NCI-H146 (cell line): ENCODE measurements at regions not wholly inside any gene's neighbourhood (a gene's known extent, or its start where the extent isn't known, plus 50 kb on each side); places are given as distances from the start of the nearest gene placed in this dataset.

ENCODE experiments used
- DNase-seq: peaks from one replicate; lab custom pipeline; 2025; lab: John Stamatoyannopoulos, UW

DNA sequence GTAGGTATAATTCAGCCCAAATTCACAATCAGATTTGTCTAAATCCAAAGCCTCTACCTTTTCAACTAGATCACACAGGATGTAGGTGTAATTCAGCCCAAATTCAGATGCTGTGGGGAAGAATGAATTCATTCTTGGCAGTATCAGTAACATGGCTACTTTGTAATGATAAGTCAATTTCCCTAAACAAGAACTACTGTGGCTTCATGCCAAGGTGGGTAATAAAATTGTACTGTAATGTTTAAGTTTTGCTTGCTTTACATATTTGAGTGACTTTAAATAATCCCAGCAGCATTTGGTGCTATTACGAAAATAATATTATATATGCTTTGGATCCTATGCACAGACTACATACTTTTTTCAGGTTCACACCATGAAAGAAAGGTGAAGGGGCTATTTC is 239.1 kb downstream of the HDGFL1 start:
- no peak for DNase-seq

DNA sequence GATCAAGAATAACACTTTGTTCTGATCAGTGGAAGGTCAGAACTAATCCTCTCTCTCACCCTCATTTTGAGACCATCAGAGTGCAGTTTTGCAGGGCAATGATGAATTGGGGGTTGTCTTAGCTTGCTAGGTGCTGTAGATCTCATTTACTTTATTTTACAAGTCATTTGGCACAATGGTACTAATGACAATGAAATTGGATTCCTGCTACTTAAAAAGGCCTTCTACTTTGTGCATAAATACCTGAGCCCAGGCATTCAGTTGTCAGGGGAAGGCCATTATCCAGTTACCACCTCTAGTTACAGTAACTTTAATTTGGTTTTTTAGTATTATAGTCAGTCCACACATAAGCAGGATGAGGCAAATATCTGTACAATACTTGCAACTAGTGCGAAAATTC is 240.0 kb downstream of the HDGFL1 start:
- no peak for DNase-seq

DNA sequence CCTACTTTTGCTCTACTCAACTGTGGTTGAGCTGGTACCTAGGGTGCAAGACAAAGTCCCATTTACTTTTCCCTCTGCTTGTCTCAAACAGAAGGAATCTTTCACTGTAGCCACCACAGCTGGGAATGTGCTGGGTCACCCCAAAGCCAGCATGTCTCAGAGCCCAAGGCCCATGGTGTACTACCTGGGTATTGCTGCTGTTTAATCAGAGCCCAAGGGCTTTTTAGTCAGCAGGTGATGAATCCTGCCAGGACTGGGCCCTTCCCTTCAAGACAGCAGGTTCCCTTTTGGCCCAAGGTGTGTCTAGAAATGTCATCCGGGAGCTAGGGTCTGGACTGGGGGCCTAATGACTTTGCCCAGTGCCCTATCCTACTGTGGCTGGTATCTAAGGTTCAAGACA is 249.8 kb downstream of the HDGFL1 start:
- DNase-seq: no peak

DNA sequence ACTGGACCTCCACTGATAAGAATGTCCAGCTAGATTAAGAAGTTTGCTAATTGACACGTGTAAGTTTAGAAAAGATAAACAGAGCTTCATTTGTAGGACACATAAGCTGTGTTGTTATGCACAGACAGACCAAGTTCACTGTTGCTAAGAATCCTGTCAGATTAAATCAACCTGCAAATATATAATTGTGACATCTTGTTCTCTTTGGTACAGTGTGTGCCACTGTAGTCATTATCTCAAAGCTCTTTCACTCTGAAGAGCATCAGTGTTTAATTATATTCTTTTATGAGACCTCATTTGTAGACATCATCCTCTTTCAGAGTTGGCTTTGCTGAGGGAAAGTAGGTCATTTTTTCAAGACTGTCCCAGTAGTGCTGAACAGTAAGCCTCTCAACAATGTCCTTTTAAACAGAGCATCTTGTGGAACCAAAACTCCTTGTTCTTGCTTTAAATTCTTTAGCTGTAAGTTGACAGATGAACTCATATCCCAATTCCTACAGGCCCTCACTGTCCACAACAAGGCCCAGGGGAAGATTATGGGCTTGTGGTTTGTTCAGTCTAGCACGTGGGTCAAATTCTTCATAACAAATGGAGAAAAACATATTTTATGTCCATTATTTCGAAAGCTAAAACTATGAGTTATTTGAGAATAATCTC is 252.4 kb downstream of the HDGFL1 start:
- DNase-seq: no peak

DNA sequence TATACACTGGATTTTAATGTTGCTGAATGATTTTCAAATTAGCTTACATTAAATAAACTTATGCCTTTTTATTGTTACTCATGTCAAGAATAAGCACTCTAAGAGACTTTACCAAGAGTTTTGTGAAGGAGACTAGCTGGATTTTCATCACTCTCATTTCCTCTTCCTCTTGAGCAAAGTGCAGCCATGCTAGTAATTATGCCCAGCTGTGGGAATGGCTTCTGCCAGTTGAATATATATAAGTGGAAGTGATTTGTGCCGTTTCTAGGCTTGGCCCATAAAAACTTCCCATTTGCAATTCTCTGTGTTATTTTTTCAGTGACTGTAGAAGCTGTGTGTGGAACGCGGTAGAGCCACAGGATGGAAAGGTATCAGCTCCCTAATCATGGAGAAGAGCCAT is 255.8 kb downstream of the HDGFL1 start:
- no peak for DNase-seq

DNA sequence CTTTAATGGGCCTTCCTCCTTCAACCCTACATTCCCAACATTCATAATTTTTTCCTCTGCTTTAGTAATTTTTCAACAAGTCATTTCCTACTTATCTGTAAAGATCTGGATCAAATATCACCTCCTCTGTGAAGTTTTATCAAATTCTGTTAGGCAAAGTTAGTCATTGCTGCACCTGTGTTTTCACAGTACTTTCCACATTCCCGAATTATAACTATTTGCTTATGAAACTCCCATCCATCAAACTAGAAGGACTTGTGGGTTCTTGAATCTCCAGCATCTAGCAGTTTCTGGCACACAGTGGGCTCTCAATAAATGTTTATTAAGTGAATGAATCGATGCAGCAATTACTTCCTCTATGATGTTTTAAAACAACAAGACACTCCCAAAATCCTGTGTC is 257.6 kb downstream of the HDGFL1 start:
- DNase-seq: no peak

DNA sequence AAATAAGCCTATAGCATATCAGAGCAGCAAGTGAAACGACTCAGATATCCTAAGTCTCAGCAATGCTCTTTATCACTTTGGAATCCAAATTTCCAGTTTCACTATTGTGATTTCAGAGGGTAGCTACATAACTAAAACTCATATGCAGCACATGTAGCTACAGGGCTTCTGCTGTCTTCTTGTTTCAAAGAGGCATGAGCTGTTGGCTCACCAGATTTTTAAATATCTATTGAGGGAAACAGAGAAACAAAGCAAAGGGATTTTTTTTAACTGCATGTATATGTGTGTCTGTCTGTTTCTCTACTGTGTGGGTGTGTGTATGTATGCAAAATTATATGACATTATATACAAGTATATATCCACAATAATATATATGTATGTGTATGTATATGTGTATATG is 258.4 kb downstream of the HDGFL1 start:
- DNase-seq: no peak

DNA sequence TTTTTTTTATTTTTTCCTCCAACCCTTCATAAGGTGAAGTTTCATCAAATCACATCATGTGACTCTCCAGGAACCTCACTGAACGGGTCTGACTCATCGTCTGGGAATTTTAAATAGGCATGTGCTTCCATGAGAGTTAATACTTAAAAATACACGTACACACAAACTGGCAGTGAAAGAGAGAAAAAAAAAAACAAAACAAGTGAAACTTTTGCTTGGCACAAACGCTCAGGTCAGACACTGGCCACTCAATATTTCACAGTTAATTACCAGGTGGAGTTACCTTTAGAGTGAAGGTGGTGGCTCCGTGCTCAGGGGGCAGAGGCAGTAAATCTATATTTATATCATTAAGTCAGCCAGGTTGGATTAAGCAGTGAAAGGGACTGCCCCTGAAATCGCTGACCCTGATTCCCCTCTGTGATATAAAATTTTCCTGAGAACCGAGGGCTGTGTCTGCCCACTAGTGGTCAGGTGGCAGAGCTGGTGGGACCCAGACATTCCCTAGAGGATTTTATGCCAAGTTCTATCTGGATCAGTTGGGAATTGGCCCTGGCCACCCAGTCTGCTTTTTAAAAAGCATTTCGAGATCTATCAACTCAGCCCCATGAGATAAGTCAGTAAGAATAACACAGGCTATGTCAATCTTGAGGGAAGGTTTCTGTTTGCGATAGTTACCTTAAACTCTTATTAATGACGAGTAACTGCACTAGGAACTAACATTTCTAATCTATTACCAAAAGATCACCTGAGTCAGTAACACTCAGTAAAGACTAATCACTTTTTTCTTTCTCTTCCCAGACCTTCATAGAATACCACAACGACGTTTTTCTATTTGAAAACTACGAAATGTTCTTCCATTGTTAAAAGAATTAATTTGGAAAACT is 259.1 kb downstream of the HDGFL1 start:
- peak; percentile 59 for DNase-seq

DNA sequence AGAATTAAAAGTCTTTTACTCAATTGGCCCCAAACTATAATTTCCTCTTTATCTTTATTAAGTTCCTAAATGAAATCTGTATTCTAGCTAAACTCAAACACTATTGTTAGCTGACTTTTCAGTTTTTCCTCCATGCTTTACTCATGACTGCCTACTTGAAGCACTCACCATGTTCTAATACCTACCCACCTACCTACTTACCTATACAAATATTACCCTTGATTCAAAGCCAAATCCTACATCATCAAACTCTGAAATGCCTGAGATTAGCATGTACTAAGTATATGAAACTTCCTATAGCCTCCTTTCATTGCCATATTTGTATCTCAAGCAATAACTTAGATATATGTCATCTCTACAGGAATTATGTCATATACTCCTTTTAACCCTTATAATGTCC is 259.7 kb downstream of the HDGFL1 start:
- DNase-seq: no peak

DNA sequence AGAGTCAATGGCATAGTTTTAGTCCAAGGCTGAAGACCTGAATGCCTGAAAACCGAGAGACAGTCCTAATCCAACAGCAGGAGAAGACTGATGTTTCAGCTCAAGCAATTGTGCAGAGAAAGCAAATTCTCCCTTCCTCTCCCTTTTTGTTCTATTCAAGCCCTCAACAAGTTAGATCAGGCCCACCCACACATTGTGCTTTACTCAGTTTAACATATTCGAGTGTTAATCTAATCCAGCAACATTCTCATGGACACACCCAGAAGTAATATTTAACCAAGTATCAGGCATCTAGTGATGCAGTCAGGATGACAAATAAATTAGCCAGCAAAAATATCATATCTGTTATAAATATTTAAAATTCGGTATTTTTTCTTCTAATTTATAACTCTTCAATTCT is 261.1 kb downstream of the HDGFL1 start:
- DNase-seq: no peak

DNA sequence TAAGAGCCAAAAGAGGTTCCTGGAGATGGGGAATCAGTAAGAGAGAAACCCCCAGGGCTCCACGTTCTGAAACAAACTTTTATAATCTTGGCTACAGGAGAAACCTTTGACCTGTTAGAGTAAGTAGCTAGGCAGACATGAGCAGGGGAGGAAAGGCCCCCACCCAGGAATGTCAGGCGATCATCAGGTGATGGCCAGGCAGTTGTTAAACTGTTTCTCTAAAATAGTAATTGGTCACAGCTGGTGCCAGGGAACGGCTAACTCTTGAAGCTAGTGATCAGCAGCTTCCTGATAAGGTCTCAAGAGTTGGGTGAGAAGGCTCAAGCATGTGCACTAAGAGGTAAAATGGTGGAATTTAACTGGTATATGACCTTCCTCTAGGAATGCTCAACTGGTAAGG is 263.8 kb downstream of the HDGFL1 start:
- no peak for DNase-seq

DNA sequence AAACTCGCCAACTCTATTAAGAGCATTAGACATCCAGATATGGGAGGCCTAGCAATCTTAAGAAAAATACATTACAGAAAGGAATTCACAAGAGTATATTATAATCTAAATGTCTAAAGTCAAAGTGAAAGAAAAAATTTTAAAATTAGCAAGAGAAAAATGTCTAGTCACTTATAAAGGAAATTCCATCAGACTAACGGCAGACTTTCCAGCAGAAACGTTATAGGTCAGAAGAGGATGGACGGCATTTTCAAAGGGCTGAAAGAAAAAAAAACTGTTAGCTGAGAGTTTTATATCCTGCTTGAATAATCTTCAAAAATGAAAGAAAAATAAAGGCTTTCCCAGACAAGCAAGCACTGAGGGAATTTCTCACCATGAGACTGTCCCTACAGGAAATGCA is 269.0 kb downstream of the HDGFL1 start:
- DNase-seq: no peak

DNA sequence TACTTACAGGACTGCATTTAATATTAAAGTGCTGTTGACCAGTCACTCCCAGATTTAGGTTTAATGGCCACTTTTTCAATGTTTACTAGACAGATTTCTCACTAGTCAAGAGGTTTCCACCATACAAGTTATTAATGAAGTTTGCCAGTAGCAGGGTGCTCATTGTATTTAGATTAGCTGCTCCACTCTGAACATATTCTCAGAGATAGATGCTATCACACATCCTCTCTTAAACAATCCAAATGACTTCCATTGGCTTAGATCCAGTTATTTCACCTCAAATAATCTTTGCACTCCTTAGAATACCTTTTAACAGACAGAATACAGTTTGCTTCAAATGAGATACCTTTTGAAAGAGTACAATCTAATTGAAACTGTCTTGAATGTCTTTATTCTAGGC is 276.1 kb downstream of the HDGFL1 start:
- no peak for DNase-seq

DNA sequence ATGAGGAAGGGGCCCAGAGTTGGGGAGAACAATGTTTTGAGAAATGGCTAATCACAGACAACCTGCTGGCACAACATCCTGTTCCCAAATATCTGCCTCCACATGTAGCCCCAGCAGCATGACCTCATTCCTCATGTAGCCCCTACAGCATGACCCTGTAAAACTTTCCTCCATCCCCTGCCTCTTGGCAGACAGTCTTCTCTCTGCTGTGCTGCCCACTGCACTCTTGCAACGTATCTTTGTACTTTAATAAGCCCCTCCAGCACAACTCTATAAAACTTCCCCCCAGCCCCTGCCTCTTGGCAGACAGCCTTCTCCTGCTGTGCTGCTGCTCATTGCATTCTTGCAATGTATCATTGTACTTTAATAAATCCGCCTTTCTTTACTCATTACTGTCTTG is 278.8 kb downstream of the HDGFL1 start:
- no peak for DNase-seq

DNA sequence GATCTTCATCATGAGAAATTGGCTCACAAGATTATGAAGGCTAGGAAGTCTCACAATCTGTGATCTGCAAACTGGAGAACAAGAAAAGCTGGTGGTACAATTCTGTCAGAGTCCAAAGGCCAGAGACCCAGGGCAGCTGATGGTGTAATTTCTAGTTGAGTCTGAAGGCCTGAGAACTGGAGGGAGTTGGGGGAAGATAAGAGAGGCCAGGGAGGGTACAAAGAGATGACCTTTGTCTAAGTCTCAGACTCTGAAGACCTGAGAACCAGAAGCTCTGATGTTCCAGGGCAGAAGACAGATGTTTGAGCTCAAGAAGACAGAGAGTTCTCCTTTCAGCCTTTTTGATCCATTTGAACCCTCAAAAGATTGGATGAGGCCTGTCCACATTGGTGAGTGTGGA is 280.6 kb downstream of the HDGFL1 start:
- no peak for DNase-seq

DNA sequence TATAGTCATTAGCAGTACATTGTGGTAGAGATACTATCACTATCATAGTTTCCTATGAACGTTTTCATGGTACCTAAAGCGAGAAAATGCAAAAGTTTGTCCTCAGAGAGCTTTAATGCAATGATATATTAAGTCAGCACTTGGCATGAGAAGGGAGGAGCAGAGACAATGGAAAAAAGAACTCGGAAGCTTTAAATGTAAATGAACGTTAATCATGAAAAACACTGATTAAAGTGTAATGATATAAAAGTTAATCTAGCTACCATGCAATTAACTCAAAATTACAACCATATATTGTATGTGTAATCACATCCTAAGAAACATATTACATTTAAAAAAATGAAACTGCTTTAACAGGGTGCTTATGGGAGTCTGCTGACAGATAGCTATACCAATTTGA is 282.7 kb downstream of the HDGFL1 start:
- DNase-seq: no peak

DNA sequence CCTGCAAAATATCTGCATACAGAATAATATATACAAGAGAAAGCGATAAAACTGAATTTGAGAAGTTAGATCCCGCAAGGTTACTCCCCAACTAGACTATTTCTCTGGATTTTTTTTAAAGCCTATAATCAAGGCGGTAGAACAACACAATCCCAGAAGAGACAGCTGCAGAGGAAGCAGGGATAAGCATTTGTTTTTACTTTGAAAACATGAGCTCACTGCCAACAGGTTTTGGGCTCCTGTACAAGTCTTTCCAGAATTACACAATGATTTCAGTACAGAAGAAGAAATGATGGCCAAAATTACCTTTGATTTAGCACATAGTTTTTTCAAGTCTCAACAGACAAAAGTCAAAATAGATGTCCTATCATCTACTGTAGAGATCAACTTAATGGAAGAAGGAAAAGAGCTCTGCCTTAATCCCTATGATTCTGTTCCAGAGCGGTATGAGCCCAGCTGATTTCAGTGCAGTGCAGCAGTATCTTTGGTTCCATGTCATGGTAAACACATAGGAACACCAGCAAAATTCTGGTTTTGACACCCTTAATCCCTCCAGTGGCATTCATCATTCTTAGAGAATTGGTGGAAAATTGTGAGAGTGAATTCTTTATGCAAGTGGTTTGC is 304.3 kb downstream of the HDGFL1 start:
- DNase-seq: no peak

DNA sequence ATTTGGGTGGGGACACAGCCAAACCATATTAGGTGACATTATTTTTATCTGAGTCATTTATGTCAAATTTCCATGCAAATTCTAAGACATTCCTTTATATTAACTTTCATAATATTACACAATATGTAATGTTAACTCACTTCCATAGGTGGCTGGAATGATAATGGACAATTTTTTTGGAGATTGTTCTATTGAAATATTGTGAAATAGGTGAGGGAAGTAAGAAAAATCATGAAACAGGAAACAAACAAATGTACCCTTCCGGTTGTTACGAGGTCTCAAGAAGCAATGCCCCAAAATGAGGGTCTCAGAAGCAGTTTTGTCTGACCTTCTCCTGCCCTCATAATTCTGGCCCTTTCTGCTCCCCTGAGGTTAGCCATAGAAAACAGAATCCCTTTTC is 306.5 kb downstream of the HDGFL1 start:
- DNase-seq: no peak

DNA sequence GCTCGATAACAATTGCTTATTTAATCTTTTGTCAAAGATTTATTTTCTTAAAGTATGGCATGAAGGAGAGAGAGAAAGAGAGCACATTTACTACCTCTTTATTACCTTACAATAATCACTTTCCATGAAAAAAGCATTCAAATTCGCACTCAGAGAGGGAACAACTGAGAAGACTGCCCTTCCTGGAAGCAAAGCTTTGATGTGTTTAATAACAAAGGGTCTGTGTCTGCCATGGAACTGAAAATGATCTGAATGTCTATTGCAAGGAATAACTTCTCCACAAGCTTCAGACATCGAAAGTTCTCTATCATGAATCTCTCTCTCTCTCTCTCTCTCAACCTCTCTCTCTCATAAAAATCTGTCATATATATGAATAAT is 308.9 kb downstream of the HDGFL1 start:
- no peak for DNase-seq

DNA sequence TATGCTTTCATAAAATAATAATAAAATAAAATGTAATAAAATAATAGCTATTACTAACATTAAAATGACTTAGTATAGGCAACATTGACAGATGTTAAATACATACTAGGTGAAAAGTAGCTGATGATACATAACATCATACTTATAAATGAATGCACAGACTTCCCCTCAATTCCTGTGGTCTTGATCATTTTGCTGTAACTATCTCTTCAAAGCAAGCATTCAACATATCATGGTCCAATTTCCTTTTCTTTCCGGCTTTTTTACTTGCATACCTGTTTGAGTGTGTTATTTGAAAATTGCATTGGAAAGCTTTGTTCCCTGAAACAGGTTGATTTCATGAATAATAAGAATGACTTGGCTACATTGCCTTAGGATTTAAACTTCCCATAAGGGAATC is 309.3 kb downstream of the HDGFL1 start:
- DNase-seq: no peak

DNA sequence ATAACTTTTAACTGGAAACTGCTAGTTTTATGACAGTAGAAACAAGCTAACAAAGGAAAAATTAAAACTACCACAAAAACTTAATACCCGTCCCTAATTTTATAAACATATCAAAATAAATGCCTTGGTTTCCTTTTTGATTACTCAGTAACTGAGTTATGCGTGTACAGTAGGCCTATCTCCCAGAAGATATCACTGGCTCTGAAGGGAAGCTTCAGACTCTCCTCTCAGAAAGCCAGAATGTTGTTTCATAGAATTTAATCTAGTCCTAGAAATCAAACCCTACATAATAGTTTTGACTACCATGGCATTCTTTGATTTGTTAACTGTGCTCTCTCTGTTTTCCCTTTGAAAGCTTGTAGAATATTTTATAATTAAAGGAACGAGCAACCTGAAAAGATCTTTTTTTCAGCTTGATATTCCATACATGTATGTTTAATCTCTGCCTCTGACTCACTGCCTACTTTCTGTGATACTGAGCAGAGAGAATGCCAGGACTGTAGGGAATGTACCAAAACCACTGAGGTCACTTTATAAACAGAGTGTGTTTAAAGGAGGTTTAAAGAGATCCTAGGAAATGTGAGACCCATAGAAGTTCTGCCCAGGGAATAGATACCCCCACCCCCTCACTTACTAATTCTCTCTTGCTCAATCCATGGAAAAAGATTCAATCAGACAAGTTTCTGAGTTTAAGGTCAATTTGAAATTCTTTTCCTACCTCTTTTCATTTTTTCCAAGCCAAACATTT is 311.5 kb downstream of the HDGFL1 start:
- no peak for DNase-seq

DNA sequence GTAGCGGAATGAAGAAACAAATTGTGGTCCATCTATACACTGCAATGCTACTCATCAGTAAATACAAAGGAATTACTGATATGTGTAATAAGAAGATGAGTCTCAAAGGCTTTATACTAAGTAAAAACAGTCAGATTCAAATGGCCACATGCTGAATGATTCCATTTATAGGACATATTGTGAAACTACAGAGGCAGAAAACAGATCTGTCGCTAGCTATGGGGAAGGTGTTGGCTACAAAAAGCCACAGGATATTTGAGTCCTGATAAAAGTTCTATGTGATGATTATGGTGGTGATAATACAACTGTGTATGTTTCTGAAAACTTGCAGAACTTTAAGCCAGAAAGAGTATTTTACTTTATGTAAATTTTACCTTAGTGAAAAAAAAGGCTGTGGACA is 313.2 kb downstream of the HDGFL1 start:
- no peak for DNase-seq
